Amniotic stem cell (primary cell): ENCODE measurements at regions not wholly inside any gene's neighbourhood (a gene's known extent, or its start where the extent isn't known, plus 50 kb on each side); places are given as distances from the start of the nearest gene placed in this dataset.
A peak's percentile ranks its signal among the peaks of the same experiment; 100 is the strongest.

Experiments
- DNase-seq: peaks from one replicate; lab custom pipeline; 2025; lab: John Stamatoyannopoulos, UW

DNA sequence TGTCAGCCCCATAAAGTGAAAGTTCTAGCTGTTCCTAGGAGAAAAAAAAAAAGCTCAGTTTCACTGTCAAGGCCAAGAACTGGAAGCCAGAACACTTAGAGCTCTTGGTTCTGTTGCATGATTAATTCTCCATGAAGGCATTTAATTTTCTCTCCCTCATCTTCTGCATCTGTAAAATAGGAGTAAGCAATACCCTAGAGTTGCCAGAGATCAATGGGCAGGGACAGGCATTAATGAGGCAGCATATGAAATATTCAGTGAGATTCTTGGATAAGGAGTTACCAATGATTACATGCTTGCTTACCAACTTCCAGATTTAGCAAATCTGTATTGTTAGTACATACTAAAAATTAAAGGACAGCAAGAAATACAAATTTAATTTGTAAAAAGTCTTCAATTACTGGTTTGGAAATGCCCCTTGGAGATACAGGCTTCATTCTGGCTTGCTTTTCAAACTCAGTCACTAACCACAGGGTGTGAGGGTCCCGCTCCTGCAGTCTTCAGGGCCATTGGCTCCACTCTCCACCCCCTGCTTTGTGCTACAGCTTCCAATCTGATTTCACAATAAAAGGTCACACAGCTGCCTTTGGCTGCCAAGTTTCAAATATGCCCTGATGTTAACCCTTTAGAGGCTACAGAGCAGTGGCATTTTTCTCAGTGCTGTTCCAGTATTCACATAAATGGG is 624.6 kb downstream of the BNC2 start:
- DNase-seq = no peak

DNA sequence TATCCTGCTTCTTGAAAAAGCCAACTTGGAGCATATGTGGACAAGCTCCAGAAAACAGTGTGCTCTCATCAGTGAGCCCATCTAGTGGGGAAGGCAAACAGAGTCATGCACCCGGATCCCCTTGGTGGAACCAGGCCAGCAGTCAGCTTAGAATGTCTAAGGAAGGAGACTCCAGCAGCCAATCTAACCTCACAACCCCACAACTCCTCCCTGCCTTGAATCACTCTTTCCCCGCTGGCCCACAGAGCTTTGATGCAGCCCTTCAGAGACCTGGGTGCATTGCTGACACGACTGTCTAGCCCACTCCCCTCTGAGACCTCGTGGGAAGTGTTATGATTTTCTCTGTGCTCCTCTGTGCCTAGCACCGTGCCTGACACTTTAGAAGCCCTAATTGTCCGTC is 623.7 kb downstream of the BNC2 start:
- no peak for DNase-seq

DNA sequence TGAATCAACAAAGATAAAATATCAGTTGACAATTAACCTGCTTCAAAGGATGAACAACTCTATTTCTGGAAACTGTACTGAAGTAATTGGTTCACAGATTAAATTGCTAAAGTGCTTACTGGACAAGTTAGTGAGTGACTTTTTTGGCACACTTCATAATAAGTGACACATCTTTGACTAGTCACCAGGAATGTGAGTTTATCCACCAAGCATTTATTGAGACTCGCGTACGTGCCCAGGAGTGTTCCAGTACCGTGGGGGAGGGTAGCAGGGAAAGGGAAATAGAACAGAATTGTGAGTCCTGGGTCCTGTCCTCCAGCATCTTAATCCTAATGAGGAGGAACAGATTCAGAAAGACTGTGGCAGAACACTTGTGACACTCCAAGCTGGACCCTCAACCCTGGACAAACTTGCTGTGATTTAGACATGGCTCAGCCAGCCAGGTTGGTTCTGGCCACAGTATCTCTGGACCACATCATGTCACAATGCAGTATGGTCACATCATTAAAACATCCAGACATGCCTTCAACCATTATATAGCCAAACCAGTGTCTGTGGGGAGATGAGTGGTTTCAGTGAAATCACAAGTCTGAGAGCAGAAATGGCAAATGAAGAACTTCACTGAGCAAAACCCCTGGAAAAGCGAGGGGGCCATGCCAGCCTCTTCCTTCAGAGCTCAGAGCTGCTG is 623.1 kb downstream of the BNC2 start:
- no peak for DNase-seq

DNA sequence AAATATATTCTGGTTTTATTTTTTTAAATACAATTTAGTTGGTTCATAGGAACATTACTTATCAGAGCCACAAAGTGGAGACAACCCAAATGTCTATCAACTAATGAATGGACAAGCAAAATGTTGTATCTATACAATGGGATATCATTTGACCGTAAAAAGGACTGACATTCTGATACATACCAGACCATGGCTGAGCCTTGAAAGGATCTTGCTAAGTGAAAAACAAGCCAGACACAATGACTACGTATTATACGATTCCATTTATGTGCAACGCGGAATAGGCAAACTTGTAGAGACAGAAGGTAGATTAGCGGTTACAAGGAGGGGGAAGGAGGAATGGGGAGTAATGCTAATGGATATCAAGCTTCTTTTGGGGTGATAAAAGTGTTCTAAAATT is 621.6 kb downstream of the BNC2 start:
- DNase-seq = no peak

DNA sequence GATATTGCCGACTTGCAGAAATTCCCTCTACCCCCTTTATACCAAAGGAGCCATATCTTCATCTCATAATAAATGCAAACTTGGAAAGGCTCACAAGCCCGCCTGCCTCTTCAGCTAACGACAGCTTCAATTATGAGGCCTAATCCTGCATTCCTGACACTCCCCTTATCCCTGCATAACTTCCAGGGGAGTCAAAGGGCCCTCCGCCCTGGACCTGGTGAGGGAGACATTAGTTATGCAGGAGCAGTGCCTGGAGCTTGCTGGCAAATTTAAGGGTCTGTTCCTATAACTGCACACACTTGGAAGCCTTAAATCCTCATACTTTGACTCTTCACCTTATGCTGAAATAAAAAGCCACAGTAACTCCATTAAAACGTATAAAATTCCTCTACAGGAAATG is 617.9 kb downstream of the BNC2 start:
- DNase-seq = no peak

DNA sequence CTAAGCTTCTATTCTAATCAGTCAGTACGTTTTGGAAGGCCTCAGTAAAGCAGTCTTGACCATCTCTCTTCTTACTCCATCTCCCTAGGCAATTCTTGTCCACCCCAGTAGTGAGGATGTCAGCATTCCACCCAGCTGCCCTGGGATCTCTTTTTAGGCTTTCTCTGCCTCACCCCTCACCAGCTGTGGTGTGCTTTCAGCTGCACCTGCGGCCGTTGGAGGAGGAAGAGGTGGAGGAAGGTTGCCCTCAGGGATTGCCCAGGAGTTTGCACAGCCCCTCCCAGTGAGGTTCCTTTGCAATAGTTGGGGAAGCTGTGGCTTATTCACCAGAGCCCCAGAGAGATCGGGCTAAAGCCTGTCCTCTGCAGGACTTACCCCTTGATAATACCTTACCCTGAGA is 615.8 kb downstream of the BNC2 start:
- DNase-seq = no peak

DNA sequence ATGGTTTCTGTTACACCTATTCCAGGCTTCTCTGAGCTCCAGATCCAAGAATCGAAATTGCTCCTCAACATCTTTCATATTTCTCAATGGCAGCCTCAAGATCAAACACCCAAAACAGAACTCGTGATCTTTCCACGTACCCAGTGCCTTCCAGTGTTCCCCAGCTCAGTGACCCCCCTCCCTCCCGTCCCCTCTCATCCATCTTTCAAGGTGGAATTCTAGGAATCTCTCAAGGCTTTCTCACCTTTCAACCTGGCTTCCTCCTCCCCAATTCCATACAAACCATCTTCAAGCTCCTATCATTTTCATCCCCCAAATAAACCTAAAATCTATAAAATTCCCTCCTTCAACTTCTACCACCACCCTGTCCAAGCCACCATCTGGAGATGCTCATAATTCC is 615.3 kb downstream of the BNC2 start:
- DNase-seq = no peak

DNA sequence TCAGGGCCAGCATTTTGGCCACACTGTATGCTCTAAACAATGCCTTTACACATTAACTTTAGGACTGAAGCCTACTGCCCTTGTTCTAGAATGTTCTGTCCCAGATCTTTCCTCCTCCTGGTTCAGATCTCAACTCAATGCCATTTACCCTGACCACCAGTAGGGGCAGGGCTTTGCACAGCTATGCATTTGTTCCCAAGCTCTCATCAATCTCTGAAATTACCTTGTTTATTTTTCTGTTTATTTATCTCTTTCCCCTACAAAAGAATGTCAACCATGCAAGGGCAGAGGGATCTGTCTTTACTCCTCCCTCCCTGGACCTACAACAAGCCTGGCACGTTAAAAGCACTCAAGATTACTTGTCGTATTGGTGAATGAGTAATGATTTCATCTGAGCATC is 612.9 kb downstream of the BNC2 start:
- DNase-seq = no peak

DNA sequence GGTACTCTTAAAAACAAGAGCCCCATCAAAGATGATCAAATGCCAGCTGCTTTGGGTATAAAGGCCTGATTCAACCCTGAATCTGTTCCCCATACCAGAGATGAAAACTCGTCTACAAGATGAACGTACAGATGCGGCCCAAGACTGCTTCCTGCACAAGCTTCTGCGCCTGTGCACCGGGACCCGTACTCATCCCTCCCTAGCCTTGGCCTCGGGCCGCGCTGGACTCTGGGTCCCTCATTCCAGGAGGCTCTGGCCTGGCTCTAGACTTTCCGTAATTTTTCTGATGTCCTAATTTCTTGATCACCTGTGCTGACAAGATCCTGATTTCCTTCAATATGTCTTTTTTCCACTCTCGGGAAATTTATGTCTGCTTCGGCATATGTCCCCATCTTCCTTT is 612.3 kb downstream of the BNC2 start:
- no peak for DNase-seq

DNA sequence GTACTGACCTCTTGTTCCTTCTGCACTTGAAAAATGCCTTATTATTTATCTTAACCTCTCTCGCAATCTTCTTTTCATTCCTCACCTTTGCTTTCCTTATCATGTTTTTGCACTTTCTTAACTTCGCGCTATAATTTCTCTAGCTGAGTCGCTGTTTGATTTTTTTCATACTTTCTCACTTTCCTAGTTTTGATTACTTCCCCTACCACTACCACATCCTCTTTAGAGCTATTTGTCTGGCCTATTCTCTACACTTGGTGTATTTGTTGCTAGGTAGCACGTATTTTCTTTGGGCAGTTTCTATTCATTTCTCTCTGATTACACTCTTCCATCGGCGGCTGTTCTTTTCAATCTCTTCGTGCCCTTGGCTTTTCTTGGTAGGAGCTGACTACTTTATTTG is 611.8 kb downstream of the BNC2 start:
- DNase-seq = no peak

DNA sequence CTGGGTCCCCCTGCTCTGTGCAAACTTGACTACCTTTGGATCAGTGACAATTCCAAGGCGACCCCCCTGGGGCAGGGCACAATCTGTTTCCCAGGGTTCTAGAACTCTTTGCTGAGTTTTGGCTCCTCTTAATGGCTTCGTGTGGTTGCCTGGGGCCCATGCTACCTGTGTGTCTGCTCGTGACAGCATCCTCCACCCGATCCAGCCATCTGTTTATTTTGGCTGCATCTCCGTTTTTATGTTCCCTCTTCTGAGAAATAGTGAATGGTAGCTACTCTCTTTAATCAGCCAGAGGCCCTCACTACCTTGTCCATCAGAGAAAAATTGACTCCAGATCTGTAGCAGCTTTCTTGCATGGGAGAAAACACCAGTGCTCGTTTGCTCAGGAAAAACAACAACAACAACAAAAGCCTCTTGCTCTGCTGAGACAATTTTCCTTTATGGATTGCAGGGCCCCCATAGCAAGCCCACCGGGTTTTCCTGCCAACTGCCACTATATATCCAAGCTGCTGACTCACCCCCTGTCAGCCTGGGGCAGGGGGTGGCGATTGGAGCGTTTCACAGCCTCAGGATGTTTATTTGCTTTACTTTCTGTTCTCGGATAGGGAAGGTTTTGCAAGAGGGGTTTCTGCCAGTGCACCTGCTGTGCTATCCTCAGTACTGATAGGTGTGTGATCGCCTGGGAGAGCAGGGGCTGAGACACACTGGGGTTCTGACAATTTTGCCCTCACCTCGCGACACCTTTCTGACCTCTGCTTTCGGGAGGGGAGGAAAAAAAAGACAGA is 607.8 kb downstream of the BNC2 start:
- DNase-seq = no peak

DNA sequence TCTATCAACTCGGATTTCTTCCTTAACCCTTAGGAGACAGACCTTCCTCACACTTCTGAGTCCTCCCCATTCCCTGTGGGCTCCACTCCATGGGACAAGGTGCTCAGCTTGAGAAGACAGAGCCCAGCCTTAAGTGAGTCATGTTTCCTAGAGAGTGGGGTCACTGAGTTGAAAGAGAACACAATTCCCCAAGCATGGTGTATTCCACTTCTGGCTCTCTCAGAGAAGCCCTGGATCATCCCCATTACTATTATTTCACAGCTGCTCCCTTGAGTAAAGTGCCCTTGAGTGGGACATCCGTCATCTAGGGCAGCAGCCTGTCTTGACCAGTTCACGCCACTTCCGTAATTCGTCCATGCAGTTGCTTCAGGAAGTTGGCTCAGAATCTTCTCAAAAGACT is 604.8 kb downstream of the BNC2 start:
- DNase-seq = no peak

DNA sequence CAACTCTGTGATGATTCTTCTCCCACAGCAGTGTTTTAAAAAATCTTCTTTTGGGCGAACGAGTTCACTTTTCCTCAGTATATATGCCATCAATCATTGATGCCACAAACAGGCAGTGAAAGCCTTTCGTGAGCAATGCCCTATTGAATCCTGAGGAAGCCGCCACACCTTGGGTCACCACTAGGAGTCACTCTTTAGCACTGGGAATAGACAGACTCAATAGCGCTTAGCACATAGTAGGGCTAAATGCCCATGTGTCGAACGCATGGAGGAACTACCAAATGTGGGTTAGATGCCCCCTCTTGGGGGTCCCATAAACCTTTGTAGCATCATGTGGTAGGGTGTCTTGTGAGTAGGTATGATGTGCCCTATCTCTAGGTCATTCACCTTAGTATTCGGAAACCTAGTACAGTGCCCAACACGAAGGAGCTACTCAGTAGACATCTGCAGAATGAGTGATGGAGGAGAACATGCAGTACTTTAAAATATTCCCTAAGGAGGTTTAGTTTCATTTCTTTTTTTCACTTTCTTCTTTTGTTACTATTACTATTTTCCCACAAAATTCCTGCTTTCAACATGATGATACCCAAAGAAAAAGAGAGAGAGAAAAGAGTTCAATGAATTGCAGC is 603.7 kb downstream of the BNC2 start:
- DNase-seq = no peak

DNA sequence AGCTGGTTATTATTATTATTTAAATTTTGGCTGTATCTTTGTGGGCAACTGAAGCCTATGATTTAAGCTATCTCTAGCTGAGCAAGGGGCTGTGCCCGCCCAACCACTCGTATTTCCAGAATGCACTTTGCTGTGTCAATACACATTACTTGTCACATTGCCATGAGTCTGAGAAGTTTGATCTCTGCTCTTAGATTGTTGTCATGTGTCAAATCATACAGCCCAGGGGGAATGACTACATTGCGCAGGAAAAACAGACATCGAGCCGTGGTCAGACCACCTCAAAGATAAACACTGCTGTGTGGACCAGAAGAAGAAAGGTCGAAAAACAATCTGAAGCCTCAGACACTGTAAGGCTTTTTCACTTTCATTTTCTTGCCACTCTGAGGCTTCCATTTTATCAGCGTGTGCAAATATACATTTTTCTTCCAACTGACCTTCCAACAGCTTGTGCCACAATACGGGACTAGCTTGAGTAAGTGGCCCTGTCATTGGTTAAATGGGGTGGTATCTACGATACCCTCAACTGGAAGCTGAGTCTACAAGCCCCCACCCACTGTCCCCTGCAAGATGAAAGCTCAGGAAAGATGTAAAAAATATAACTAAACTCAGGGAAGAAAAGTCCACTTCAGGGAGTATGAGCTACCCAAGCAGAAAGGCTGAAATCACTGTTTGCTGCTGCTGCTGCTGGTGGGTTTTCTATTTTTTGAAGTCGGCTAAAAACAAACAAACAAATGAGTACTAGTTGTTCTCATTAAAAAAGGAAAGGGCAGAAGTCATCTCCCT is 603.0 kb downstream of the BNC2 start:
- DNase-seq = peak; percentile 22

DNA sequence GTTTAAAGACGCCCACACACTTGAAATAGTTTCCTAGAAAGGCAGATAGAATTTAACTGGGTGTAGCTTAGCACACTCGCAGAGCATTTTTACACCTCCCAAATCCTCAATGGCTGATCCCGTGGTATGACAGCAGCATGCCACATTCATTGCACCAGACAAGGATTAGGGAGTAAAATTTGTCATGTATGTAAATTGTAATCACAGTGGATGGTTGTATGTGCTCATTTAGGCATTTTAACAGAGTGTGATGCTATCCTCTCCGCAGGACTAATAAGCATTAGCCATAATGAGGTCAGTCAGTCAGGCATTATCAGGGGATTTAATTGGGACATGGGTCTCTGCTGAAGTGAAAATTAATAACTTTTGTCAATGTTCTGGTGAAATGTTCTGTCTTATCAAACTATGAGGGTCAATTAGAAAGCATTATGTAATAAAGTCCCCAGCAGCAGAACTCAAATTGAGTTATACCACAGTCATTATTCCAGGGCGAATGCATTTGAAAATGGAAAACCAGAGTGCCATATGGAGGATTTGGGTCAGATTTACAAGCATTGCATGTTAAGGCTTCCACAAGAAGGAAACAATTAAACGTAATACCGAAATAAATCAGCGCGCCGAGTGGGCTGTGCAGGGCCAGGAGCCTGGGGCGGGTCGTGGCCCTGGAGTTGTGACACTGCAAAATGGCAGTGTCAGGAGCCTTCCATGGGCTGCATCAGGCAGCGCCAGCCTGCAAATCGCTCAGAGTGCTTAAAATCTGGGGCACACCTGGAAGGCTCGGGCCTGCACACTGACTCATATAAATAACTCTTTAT is 602.2 kb downstream of the BNC2 start:
- no peak for DNase-seq

DNA sequence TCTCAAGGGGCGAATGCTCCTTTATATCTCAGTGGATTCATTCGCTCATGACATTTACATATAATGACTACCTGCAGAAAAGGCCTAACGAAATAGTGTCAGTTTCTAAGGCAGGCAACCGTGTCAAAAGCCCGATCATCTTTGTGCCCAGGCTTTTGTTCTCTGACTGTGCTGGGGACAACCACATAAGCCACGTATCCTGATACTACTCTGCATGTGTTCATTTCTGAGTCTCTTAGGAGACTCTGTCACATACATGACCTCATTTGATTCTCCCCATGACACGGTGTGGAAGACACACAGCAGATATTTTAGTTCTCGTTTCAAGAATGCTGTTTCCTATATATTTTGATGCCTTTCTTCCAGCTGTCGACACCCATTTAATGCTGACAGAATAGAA is 598.5 kb downstream of the BNC2 start:
- no peak for DNase-seq

DNA sequence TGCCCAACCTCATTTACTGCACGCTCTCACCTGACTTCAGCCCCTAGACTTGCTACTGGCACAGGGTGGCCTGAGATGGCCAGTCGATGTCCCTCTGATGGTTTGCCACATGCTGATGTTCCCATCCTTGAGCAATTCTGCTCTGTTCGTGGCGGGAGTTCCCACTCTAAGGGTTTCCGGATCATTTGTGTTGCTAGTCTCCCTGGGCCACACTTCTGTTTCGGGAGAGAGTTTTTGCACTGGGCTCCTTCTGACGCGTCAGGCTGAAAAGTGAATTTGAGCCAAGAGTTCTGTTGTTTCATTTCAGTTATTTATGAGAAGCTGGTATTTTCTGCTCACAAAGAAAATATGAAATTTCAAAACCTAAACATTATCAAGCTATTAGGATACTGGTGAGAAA is 597.7 kb downstream of the BNC2 start:
- no peak for DNase-seq

DNA sequence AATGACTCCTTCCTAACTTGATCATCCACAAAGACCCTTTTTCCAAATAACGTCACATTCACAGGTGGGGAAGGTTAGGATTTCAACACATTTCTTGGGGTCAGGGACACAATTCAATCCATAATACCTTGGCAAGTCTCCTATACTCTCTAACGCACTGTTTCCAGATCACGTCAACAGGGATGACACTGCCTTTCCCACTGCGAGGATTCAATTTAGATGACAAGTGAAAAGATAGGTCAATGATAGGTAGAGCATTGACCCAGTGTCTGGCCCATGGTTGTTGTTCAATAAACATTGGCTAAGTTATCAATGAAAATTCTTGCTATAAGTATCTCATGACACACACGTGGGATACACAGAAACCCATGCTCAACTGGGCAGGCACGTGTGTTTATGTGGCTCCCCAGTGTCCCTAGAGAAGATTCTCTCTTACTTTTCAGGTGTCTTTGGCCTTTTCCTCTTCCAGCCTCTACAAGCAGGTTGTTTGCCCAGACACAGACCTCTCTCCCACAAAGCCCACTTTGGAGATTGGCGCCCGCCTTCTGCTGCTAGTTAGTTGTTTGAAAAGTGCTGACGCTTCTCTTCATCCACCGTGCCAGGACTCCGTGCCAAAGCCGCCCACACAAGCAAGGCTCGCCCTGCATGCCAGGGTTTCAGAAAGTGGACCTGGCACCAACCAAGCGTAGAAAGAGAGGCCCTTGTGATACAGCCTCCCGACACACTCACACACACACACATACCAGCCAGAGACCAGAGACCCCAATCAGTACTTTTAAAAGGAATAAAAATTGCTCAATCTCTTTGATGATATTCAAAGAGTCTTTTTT is 594.5 kb downstream of the BNC2 start:
- no peak for DNase-seq

DNA sequence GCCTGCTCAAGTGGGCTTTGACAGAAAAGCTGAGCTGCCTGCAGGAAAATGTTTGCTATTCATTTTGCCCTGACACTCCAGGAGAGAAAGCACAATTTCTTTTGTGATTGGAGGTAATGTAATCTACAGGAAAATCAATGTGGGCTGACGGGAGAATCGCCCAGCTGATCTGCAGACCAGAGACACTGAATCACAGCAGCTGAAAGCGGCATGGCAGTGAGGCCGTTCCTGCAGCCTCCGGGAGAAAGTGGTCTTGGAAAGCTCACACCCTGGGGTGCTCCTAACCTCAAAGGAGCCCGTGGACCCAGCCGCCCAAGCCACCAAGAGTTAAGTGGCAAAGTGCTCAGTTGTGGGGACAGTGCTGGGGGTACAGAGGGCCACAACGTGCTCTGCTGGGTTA is 593.6 kb downstream of the BNC2 start:
- no peak for DNase-seq

DNA sequence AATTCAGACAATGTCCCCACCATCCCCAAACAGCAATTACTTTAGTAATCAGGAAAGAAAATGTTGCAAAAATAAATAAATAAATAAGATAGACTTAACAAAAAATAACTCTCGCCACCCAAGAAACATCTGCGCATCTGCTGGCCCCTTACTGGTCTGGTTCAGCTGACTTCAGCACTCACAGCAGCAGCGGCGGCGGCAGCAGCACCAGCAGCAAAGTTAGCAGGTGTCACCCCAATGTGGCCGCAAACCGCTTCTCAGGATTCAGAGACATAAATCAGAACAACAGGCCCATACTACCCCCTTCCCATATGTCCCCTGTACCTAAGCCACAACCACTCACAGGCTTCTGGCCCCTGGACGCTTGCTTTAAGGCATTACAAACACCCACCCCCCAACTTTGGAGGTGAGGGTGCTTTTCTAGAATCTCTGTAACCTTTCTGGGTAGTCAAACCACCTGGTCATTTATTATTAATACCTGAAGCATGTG is 593.0 kb downstream of the BNC2 start:
- DNase-seq = no peak
